WERI-Rb-1 (cell line): ENCODE measurements at regions not wholly inside any gene's neighbourhood (a gene's known extent, or its start where the extent isn't known, plus 50 kb on each side); places are given as distances from the start of the nearest gene placed in this dataset.

Experiments used
- DNase-seq: peaks from one replicate; pipeline ENCODE4 v3.0.0-alpha.2; 2020
- H3K27ac ChIP-seq: fragments of 250-450 bp; sonication (Bioruptor Pico); 2 replicates; pipeline ENCODE4 v1.5.1; 2020; ENCODE audit warnings: mild to moderate bottlenecking, moderate library complexity
- H3K27me3 ChIP-seq: fragments of 250-450 bp; sonication (Bioruptor Pico); 2 replicates; pipeline ENCODE4 v1.5.1; 2021; ENCODE audit warnings: mild to moderate bottlenecking, low read depth, moderate library complexity; ENCODE audit not compliant: insufficient read depth, severe bottlenecking
- H3K36me3 ChIP-seq: fragments of 250-450 bp; sonication (Bioruptor Pico); 2 replicates; pipeline ENCODE4 v1.5.1; 2020; ENCODE audit warnings: mild to moderate bottlenecking, moderate library complexity
- H3K4me3 ChIP-seq: 2 replicates; pipeline ENCODE4 v1.5.1; 2011; ENCODE audit warnings: low read depth, mild to moderate bottlenecking, control low read depth, low read length
- H3K9me3 ChIP-seq: fragments of 250-450 bp; sonication (Bioruptor Pico); 2 replicates; pipeline ENCODE4 v1.5.1; 2021; ENCODE audit warnings: mild to moderate bottlenecking, moderate library complexity; ENCODE audit not compliant: severe bottlenecking
- CTCF ChIP-seq: IDR thresholded peaks from 2 replicates; pipeline ENCODE4 v1.5.1; 2011; ENCODE audit warnings: low read depth, mild to moderate bottlenecking, control low read depth, inconsistent platforms, low read length

GRCh38 chr11:81432333-81432732 lies 1301.3 kb downstream of the FAM181B start:
- no peaks in the 10 kb centered on the region for H3K36me3 ChIP-seq
- H3K9me3 ChIP-seq = no peaks in the 10 kb centered on the region
- DNase-seq = no peak
- no peaks in the 10 kb centered on the region for H3K27me3 ChIP-seq
- H3K27ac ChIP-seq = no peak overlapping the region
- no peak for TF ChIP-seq CTCF
- no peak overlapping the region for H3K4me3 ChIP-seq

GRCh38 chr11:81424822-81425221 lies 1308.8 kb downstream of the FAM181B start:
- Histone ChIP-seq H3K27ac (no peak overlapping the region), H3K36me3 (no peaks in the 10 kb centered on the region), H3K4me3 (no peak overlapping the region), H3K9me3 (no peaks in the 10 kb centered on the region), H3K27me3 (no peaks in the 10 kb centered on the region)
- TF ChIP-seq CTCF = no peak
- no peak for DNase-seq

- Histone ChIP-seq H3K9me3 (no peaks in the 10 kb centered on the region), H3K36me3 (no peaks in the 10 kb centered on the region), H3K4me3 (no peak overlapping the region), H3K27me3 (no peaks in the 10 kb centered on the region), H3K27ac (no peak overlapping the region)
- no peak for TF ChIP-seq CTCF
- no peak for DNase-seq
Measured at GRCh38 chr11:81422402-81422801, 1311.3 kb downstream of the FAM181B start.

- Histone ChIP-seq H3K36me3 (no peaks in the 10 kb centered on the region), H3K9me3 (no peaks in the 10 kb centered on the region), H3K27me3 (no peaks in the 10 kb centered on the region), H3K4me3 (no peak overlapping the region), H3K27ac (peak overlapping the region; percentile 72)
- TF ChIP-seq CTCF = no peak
- no peak for DNase-seq
Measured at GRCh38 chr11:81421251-81421860, 1312.3 kb downstream of the FAM181B start.

GRCh38 chr11:81420668-81421250 lies 1312.9 kb downstream of the FAM181B start:
- H3K36me3 ChIP-seq = no peaks in the 10 kb centered on the region
- TF ChIP-seq CTCF = peak; percentile 28; the same call in 1 of the 2 replicates
- H3K27ac ChIP-seq = peak overlapping the region; percentile 72
- no peaks in the 10 kb centered on the region for H3K9me3 ChIP-seq
- no peak overlapping the region for H3K4me3 ChIP-seq
- peak; percentile 54 for DNase-seq
- no peaks in the 10 kb centered on the region for H3K27me3 ChIP-seq

- no peak for TF ChIP-seq CTCF
- H3K27ac ChIP-seq = no peak overlapping the region
- no peaks in the 10 kb centered on the region for H3K9me3 ChIP-seq
- no peaks in the 10 kb centered on the region for H3K36me3 ChIP-seq
- no peak for DNase-seq
- no peaks in the 10 kb centered on the region for H3K27me3 ChIP-seq
- H3K4me3 ChIP-seq = no peak overlapping the region
Measured at GRCh38 chr11:81397316-81397715, 1336.3 kb downstream of the FAM181B start.
